ENCODE measurements at regions not wholly inside any gene's neighbourhood (a gene's known extent, or its start where the extent isn't known, plus 50 kb on each side); places are given as distances from the start of the nearest gene placed in this dataset.

GRCh38 chr13:84745051-84745551 is 862.8 kb upstream of the SLITRK1 start (continued):
- TF ChIP-seq, protein P1, sequence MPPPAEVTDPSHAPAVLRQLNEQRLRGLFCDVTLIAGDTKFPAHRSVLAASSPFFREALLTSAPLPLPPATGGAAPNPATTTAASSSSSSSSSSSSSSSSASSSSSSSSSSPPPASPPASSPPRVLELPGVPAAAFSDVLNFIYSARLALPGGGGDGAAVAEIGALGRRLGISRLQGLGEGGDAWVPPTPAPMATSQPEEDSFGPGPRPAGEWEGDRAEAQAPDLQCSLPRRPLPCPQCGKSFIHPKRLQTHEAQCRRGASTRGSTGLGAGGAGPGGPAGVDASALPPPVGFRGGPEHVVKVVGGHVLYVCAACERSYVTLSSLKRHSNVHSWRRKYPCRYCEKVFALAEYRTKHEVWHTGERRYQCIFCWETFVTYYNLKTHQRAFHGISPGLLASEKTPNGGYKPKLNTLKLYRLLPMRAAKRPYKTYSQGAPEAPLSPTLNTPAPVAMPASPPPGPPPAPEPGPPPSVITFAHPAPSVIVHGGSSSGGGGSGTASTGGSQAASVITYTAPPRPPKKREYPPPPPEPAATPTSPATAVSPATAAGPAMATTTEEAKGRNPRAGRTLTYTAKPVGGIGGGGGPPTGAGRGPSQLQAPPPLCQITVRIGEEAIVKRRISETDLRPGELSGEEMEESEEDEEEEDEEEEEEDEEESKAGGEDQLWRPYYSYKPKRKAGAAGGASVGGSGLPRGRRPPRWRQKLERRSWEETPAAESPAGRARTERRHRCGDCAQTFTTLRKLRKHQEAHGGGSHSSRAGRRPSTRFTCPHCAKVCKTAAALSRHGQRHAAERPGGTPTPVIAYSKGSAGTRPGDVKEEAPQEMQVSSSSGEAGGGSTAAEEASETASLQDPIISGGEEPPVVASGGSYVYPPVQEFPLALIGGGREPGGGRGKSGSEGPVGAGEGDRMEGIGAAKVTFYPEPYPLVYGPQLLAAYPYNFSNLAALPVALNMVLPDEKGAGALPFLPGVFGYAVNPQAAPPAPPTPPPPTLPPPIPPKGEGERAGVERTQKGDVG (CRISPR knock-in tag; IDR thresholded peaks at IDR 0.05), result no peak
- no peak for TF ChIP-seq JUNB (IDR thresholded peaks at IDR 0.05)

- Histone ChIP-seq H3K27me3 (replicated peaks in 1 of 2; ENCODE audit: control insufficient read depth in 2 of 2, insufficient read depth in 2 of 2, low read length in 1 of 2) (no peaks in the 10 kb centered on the region), H3K79me2 (ENCODE audit: control insufficient read depth, insufficient read depth, low read length) (no peaks in the 10 kb centered on the region), H3K4me2 (ENCODE audit: control insufficient read depth, insufficient read depth) (no peak overlapping the region), H3K4me3 (no peak overlapping the region), H4K20me1 (ENCODE audit: control insufficient read depth, insufficient read depth) (no peaks in the 10 kb centered on the region), H3K27ac (ENCODE audit: control insufficient read depth, insufficient read depth) (no peak overlapping the region), H3K4me1 (ENCODE audit: control insufficient read depth, insufficient read depth, low read length) (no peaks in the 10 kb centered on the region), H3K9me3 (replicated peaks; ENCODE audit: control insufficient read depth, insufficient read depth, low read length) (no peaks in the 10 kb centered on the region), H3K36me3 (ENCODE audit: control insufficient read depth in 2 of 2, insufficient read depth in 2 of 2, low read length in 1 of 2) (no peaks in the 10 kb centered on the region), H3K9ac (ENCODE audit: control insufficient read depth, insufficient read depth, low read length) (no peak overlapping the region), H2AFZ (ENCODE audit: control insufficient read depth, low read depth, low read length) (no peak overlapping the region)
- WGBS (ENCODE audit: insufficient coverage, insufficient replicate concordance, low lambda C conversion rate, missing lambda C conversion rate), result 0% methylated on average over 1 of the region's 1 CpG
- ATAC-seq (no peak), DNase-seq (ENCODE audit: low read depth, low spot score) (no peak), FAIRE-seq (no peak)
- ChIA-PET SMC1A (ENCODE audit: uncharacterized antibody, unreplicated experiment) (no interaction called here), CTCF (no interaction called here), POLR2A (no interaction called here), RAD21 (ENCODE audit: unreplicated experiment) (no interaction called here)
- TF ChIP-seq ZNF592 (IDR thresholded peaks at IDR 0.05) (no peak), EGR1 (IDR thresholded peaks at IDR 0.05; ENCODE audit: borderline replicate concordance in 1 of 2, low read depth in 2 of 2, low read length in 2 of 2) (no peak), TCF12 (IDR thresholded peaks at IDR 0.05; ENCODE audit: low read depth, low read length) (no peak)
- in situ Hi-C loops (cut with MboI) (no loop called here), intact Hi-C loops (cut with micrococcal nuclease; ENCODE audit: unreplicated experiment) (no loop called here)
- no TSS peak for BruUV-seq (replicated peaks)
Observed at GRCh38 chr13:84744203-84744602, 861.9 kb upstream of the SLITRK1 start.
